ENCODE measurements at regions not wholly inside any gene's neighbourhood (a gene's known extent, or its start where the extent isn't known, plus 50 kb on each side); places are given as distances from the start of the nearest gene placed in this dataset.

GRCh38 chr5:174340226-174340625 is 294.7 kb downstream of the NSG2 start:
- no peak for DNase-seq (ENCODE audit: low spot score)
- TF ChIP-seq, protein P1, sequence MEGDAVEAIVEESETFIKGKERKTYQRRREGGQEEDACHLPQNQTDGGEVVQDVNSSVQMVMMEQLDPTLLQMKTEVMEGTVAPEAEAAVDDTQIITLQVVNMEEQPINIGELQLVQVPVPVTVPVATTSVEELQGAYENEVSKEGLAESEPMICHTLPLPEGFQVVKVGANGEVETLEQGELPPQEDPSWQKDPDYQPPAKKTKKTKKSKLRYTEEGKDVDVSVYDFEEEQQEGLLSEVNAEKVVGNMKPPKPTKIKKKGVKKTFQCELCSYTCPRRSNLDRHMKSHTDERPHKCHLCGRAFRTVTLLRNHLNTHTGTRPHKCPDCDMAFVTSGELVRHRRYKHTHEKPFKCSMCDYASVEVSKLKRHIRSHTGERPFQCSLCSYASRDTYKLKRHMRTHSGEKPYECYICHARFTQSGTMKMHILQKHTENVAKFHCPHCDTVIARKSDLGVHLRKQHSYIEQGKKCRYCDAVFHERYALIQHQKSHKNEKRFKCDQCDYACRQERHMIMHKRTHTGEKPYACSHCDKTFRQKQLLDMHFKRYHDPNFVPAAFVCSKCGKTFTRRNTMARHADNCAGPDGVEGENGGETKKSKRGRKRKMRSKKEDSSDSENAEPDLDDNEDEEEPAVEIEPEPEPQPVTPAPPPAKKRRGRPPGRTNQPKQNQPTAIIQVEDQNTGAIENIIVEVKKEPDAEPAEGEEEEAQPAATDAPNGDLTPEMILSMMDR (IDR thresholded peaks at IDR 0.05; ENCODE audit: extremely low read depth, insufficient read depth, missing control alignments) = no peak
- in situ Hi-C loops (cut with MboI; ENCODE audit: low pct_unique_long_range_greater_than_20kb, low sequenced_read_pairs, unreplicated experiment) = no loop called here

DNA sequence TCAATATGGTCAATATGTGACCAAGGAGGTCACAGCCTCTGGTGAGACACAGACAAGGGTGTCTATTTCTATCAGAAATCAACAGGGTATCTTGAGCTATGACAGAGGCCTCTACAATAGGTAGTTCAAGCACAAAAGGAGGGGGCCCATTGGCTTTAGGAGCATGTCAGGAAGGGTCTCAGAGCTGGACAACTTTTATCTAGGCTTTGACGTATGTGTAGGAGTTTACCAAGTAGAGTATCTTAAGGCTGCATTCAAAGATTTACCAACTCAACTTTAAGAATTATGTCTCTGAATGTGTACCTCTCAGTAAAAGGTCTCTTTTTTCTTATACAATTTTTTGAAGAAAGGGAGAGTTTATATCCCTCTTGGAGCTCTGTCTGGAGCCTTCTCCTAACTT is 297.2 kb downstream of the NSG2 start:
- TF ChIP-seq, protein P1 (IDR thresholded peaks at IDR 0.05; ENCODE audit: extremely low read depth, insufficient read depth, missing control alignments) = no peak
- DNase-seq (ENCODE audit: low spot score) = no peak
- in situ Hi-C loops (cut with MboI; ENCODE audit: low pct_unique_long_range_greater_than_20kb, low sequenced_read_pairs, unreplicated experiment) = no loop called here

DNA sequence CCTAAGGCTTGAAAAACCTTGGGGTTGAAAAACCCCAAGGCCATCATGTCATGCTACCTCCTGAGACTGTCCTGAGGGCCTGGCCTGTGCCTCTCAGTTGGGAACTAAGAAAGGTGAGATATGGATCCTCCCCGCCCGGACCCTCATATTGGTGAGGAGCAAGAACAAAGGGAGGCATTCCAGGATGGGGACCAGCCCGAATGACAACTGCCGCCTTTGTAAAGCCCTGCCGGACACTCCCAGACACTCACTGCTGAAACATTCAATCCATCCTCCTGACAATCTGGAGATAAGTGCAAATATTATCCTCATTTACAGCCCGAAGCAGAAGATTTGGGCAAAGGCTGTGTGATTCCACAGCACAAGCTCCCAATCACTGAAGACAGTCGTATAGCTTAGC is 298.3 kb downstream of the NSG2 start:
- DNase-seq (ENCODE audit: low spot score) = no peak
- TF ChIP-seq, protein P1 (IDR thresholded peaks at IDR 0.05; ENCODE audit: extremely low read depth, insufficient read depth, missing control alignments) = no peak
- in situ Hi-C loops (cut with MboI; ENCODE audit: low pct_unique_long_range_greater_than_20kb, low sequenced_read_pairs, unreplicated experiment) = no loop called here

- TF ChIP-seq, protein P1 (IDR thresholded peaks at IDR 0.05; ENCODE audit: extremely low read depth, insufficient read depth, missing control alignments) = no peak
- in situ Hi-C loops (cut with MboI; ENCODE audit: low pct_unique_long_range_greater_than_20kb, low sequenced_read_pairs, unreplicated experiment) = no loop called here
Observed at GRCh38 chr5:174344335-174344734, 298.8 kb downstream of the NSG2 start.

DNA sequence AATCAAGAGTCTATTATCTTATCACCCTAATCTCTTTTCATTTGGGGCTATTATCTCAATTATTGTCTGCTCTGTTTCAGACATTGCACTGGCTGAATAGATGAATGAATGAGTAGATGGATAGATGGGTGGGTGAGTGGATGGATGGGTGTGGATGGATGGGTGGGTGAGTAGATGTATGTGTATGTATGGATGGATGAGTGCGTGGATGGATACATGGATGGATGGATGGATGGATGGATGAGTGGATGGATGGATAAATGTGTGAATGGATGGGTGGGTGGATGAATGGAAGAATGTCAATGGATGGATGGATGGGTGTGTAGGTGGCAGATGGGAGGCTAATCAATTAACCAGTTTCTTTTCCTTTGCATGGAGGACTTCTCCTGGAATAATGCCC is 301.7 kb downstream of the NSG2 start:
- TF ChIP-seq, protein P1 (IDR thresholded peaks at IDR 0.05; ENCODE audit: extremely low read depth, insufficient read depth, missing control alignments) = no peak
- in situ Hi-C loops (cut with MboI; ENCODE audit: low pct_unique_long_range_greater_than_20kb, low sequenced_read_pairs, unreplicated experiment) = no loop called here
- no peak for DNase-seq (ENCODE audit: low spot score)

More at GRCh38 chr5:174344335-174344734, 298.8 kb downstream of the NSG2 start:
- no peak for DNase-seq (ENCODE audit: low spot score)

DNA sequence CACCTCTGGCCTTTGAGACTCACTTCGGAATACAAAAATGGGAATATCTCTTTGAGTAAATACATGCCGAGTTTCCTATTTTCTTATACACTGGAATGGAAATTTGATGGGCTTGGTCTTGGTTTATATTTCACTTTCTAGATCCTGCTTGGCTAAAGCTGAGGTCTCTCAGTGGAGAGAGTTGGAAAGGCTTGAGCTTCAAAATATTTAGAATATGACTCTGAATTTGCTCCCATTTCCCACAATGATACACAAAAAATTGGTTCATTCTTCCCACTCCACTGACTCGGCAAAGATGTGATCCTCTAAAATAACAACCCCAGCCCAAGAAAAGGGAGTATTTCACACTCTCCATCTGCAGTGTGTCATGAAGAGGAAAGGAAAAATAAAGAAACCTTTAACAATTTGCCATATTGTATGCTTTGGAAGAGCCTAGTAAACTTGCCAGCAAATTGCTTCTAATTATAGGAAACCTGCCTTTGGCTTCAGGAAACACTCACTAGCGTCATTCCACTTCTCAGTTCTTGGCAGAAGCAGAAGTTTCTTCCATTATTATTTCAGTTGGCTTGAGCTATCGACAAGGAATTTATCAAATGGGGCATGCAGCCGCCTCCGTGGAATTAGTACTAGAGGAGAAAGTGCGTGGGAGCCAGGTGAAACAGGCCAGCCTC is 302.9 kb downstream of the NSG2 start:
- in situ Hi-C loops (cut with MboI; ENCODE audit: low pct_unique_long_range_greater_than_20kb, low sequenced_read_pairs, unreplicated experiment) = no loop called here
- TF ChIP-seq, protein P1 (IDR thresholded peaks at IDR 0.05; ENCODE audit: extremely low read depth, insufficient read depth, missing control alignments) = no peak
- no peak for DNase-seq (ENCODE audit: low spot score)
